OCI-LY3 (cell line): ENCODE measurements at regions not wholly inside any gene's neighbourhood (a gene's known extent, or its start where the extent isn't known, plus 50 kb on each side); places are given as distances from the start of the nearest gene placed in this dataset.

ENCODE experiments used
- H2AFZ ChIP-seq: fragments of 200-600, 300-600 bp; shearing (Covaris generic); 2 replicates; pipeline ENCODE4 v1.6.0; 2014; ENCODE audit warnings: antibody characterized with exemption, low read depth, low read length
- H3K27ac ChIP-seq: fragments of 200-600, 300-600 bp; sonication (generic); 2 replicates; pipeline ENCODE4 v1.5.1; 2014; ENCODE audit warnings: mild to moderate bottlenecking, low read length, moderate library complexity, mixed read lengths
- H3K27me3 ChIP-seq: fragments of 200-600, 300-600 bp; sonication (generic); 2 replicates; pipeline ENCODE4 v1.6.1; 2014; ENCODE audit warnings: low read depth, low read length, mixed read lengths
- H3K36me3 ChIP-seq: fragments of 200-600, 300-600 bp; sonication (generic); replicated peaks from 2 replicates; pipeline ENCODE3; 2014; ENCODE audit warnings: low read depth, low read length, mixed read lengths
- H3K4me1 ChIP-seq: fragments of 300-600, 200-600 bp; sonication (generic); 2 replicates; pipeline ENCODE4 v1.6.1; 2014; ENCODE audit warnings: low read length, mixed read lengths
- H3K4me2 ChIP-seq: fragments of 200-600, 300-600 bp; sonication (generic); 2 replicates; pipeline ENCODE4 v1.6.1; 2014; ENCODE audit warnings: low read length, mixed read lengths
- H3K4me3 ChIP-seq: fragments of 300-600, 200-600 bp; sonication (generic); 2 replicates; pipeline ENCODE4 v1.5.1; 2014; ENCODE audit warnings: antibody characterized with exemption, mild to moderate bottlenecking, low read length, moderate library complexity
- H3K79me2 ChIP-seq: fragments of 300-600, 200-600 bp; shearing (Covaris generic); 2 replicates; pipeline ENCODE4 v1.6.1; 2014; ENCODE audit warnings: mild to moderate bottlenecking, low read length, mixed read lengths
- H3K9ac ChIP-seq: fragments of 300-600, 200-600 bp; shearing (Covaris generic); 2 replicates; pipeline ENCODE4 v1.6.0; 2014; ENCODE audit warnings: mild to moderate bottlenecking, low read length, moderate library complexity
- H3K9me3 ChIP-seq: fragments of 200-600, 300-600 bp; shearing (Covaris generic); 2 replicates; pipeline ENCODE4 v1.6.1; 2014; ENCODE audit warnings: low read length, mixed read lengths; ENCODE audit not compliant: insufficient read depth
- H4K20me1 ChIP-seq: fragments of 200-600, 300-600 bp; sonication (generic); 2 replicates; pipeline ENCODE4 v1.6.1; 2016; ENCODE audit warnings: low read length, mixed read lengths; ENCODE audit not compliant: insufficient read depth
- CTCF ChIP-seq: fragments of 200-600, 300-600 bp; sonication (generic); IDR thresholded peaks from 2 replicates; pipeline ENCODE4 v1.5.1; 2014; ENCODE audit warnings: antibody characterized with exemption, low read length, low read depth
- EZH2phosphoT487 ChIP-seq: fragments of 200-600 bp; shearing (Covaris generic); IDR thresholded peaks from 2 replicates; pipeline ENCODE4 v1.6.1; 2018; ENCODE audit warnings: antibody characterized with exemption, mixed run types, low read depth

GRCh38 chr1:22319608-22320007 is 132.0 kb upstream of the ZBTB40 start:
- no peak for TF ChIP-seq CTCF
- no peak for TF ChIP-seq EZH2phosphoT487
- Histone ChIP-seq H3K9me3 (no peaks in the 10 kb centered on the region), H3K4me3 (no peak overlapping the region), H3K27ac (no peak overlapping the region), H3K36me3 (no peaks in the 10 kb centered on the region), H3K79me2 (no peaks in the 10 kb centered on the region), H3K4me1 (no peaks in the 10 kb centered on the region), H4K20me1 (no peaks in the 10 kb centered on the region), H2AFZ (no peak overlapping the region), H3K27me3 (no peaks in the 10 kb centered on the region), H3K4me2 (no peak overlapping the region), H3K9ac (no peak overlapping the region)

GRCh38 chr1:22320587-22321344 is 130.9 kb upstream of the ZBTB40 start:
- no peak for TF ChIP-seq CTCF
- Histone ChIP-seq H3K4me1 (no peaks in the 10 kb centered on the region), H3K27me3 (no peaks in the 10 kb centered on the region), H3K9ac (no peak overlapping the region), H2AFZ (no peak overlapping the region), H3K4me3 (no peak overlapping the region), H3K36me3 (no peaks in the 10 kb centered on the region), H3K27ac (no peak overlapping the region), H3K4me2 (no peak overlapping the region), H3K79me2 (no peaks in the 10 kb centered on the region), H4K20me1 (no peaks in the 10 kb centered on the region), H3K9me3 (no peaks in the 10 kb centered on the region)

GRCh38 chr1:22321917-22322316 is 129.7 kb upstream of the ZBTB40 start:
- no peak overlapping the region for H3K9ac ChIP-seq
- no peaks in the 10 kb centered on the region for H3K27me3 ChIP-seq
- H3K36me3 ChIP-seq = no peaks in the 10 kb centered on the region
- H2AFZ ChIP-seq = no peak overlapping the region
- H3K79me2 ChIP-seq = no peaks in the 10 kb centered on the region
- no peaks in the 10 kb centered on the region for H3K4me1 ChIP-seq
- no peak overlapping the region for H3K4me2 ChIP-seq
- no peak overlapping the region for H3K27ac ChIP-seq
- H4K20me1 ChIP-seq = no peaks in the 10 kb centered on the region
- TF ChIP-seq CTCF = no peak
- H3K4me3 ChIP-seq = no peak overlapping the region
- no peaks in the 10 kb centered on the region for H3K9me3 ChIP-seq

GRCh38 chr1:22323141-22323845 is 128.4 kb upstream of the ZBTB40 start:
- no peaks in the 10 kb centered on the region for H3K79me2 ChIP-seq
- no peak overlapping the region for H3K27ac ChIP-seq
- H3K4me1 ChIP-seq = no peaks in the 10 kb centered on the region
- no peak overlapping the region for H3K4me2 ChIP-seq
- H3K9me3 ChIP-seq = no peaks in the 10 kb centered on the region
- TF ChIP-seq EZH2phosphoT487 (no peak), CTCF (no peak)
- H3K4me3 ChIP-seq = no peak overlapping the region
- no peaks in the 10 kb centered on the region for H3K36me3 ChIP-seq
- H4K20me1 ChIP-seq = no peaks in the 10 kb centered on the region
- no peak overlapping the region for H2AFZ ChIP-seq
- H3K9ac ChIP-seq = no peak overlapping the region
- no peaks in the 10 kb centered on the region for H3K27me3 ChIP-seq
